Liver (tissue), 8 donors: ENCODE measurements at regions not wholly inside any gene's neighbourhood (a gene's known extent, or its start where the extent isn't known, plus 50 kb on each side); places are given as distances from the start of the nearest gene placed in this dataset.

Source experiments
- DNase-seq: peaks from one replicate; pipeline ENCODE4 v3.0.0-alpha.2; 2017; ENCODE audit warnings: low spot score
- H3K27ac ChIP-seq, 2 donors: one replicate each; pipeline ENCODE4 v1.7.0; 2013; ENCODE audit warnings: inconsistent platforms in 2 of 2, low read length in 2 of 2, control low read depth in 1 of 2, low read depth in 1 of 2, mild to moderate bottlenecking in 1 of 2
- H3K27me3 ChIP-seq, 4 donors: one replicate each; pipeline versions ENCODE4 v1.6.1 to v1.7.0; 2013; ENCODE audit warnings: low read length in 3 of 4, inconsistent platforms in 1 of 4, mild to moderate bottlenecking in 1 of 4, moderate library complexity in 1 of 4; ENCODE audit not compliant: control insufficient read depth in 4 of 4, insufficient read depth in 4 of 4
- H3K36me3 ChIP-seq, 4 donors: one replicate each; pipeline versions ENCODE4 v1.6.1 to v1.7.0; 2013; ENCODE audit warnings: low read length in 3 of 4, mild to moderate bottlenecking in 3 of 4, low read depth in 1 of 4, moderate library complexity in 1 of 4; ENCODE audit not compliant: control insufficient read depth in 4 of 4, insufficient read depth in 3 of 4
- H3K4me1 ChIP-seq, 4 donors: one replicate each; pipeline versions ENCODE4 v1.6.1 to v1.7.0; 2013; ENCODE audit warnings: low read length in 3 of 4, mild to moderate bottlenecking in 3 of 4, moderate library complexity in 1 of 4; ENCODE audit not compliant: control insufficient read depth in 4 of 4, insufficient read depth in 4 of 4
- H3K4me3 ChIP-seq, 3 donors: one replicate each; pipeline versions ENCODE4 v1.6.1 to v1.7.0; 2013; ENCODE audit warnings: low read length in 3 of 3, control low read depth in 1 of 3, low read depth in 1 of 3, mild to moderate bottlenecking in 1 of 3
- H3K9ac ChIP-seq, 2 donors: one replicate each; pipeline ENCODE4 v1.7.0; 2013; ENCODE audit warnings: low read length in 2 of 2, mild to moderate bottlenecking in 2 of 2, moderate library complexity in 2 of 2, control low read depth in 1 of 2, low read depth in 1 of 2
- H3K9me3 ChIP-seq, 4 donors: one replicate each; pipeline versions ENCODE4 v1.6.1 to v1.7.0; 2013; ENCODE audit warnings: low read length in 3 of 4; ENCODE audit not compliant: control insufficient read depth in 4 of 4
- ATF3 ChIP-seq: IDR thresholded peaks from 2 replicates; pipeline ENCODE4 v1.6.1; 2016; ENCODE audit warnings: antibody characterized with exemption
- CTCF ChIP-seq: fragments of 150-350 bp; IDR thresholded peaks from 2 replicates; pipeline ENCODE4 v1.5.1; 2017; ENCODE audit warnings: improper control_type of control experiment, low read depth, low read length; ENCODE audit not compliant: missing input control
- EGR1 ChIP-seq, 2 donors: IDR thresholded peaks; 2 replicates each; pipeline ENCODE4 v1.6.1; 2016 to 2018; ENCODE audit warnings: antibody characterized with exemption in 2 of 2, low read depth in 2 of 2
- FOXA1 ChIP-seq: IDR thresholded peaks from 2 replicates; pipeline ENCODE4 v1.6.1; 2016; ENCODE audit warnings: antibody characterized with exemption
- FOXA2 ChIP-seq: IDR thresholded peaks from 2 replicates; pipeline ENCODE4 v1.6.1; 2016; ENCODE audit warnings: antibody characterized with exemption
- GABPA ChIP-seq, 2 donors: IDR thresholded peaks in 1 of 2; conservative IDR thresholded peaks in 1 of 2; 2 replicates each; pipeline ENCODE4 v1.6.1; 2016; ENCODE audit warnings: antibody characterized with exemption in 2 of 2, mild to moderate bottlenecking in 1 of 2, moderate library complexity in 1 of 2
- HNF4A ChIP-seq, 2 donors: conservative IDR thresholded peaks; 2 replicates each; pipeline ENCODE4 v1.6.1; 2016; ENCODE audit warnings: antibody characterized with exemption in 2 of 2, mild to moderate bottlenecking in 2 of 2
- HNF4G ChIP-seq: IDR thresholded peaks from 2 replicates; pipeline ENCODE4 v1.6.1; 2016; ENCODE audit warnings: antibody characterized with exemption
- JUND ChIP-seq, 2 donors: IDR thresholded peaks; 2 replicates each; pipeline ENCODE4 v1.6.1; 2016; ENCODE audit warnings: antibody characterized with exemption in 2 of 2
- MAX ChIP-seq: IDR thresholded peaks from 2 replicates; pipeline ENCODE4 v1.6.1; 2016; ENCODE audit warnings: antibody characterized with exemption
- NR2F2 ChIP-seq: IDR thresholded peaks from 2 replicates; pipeline ENCODE4 v1.6.1; 2016; ENCODE audit warnings: antibody characterized with exemption
- RAD21 ChIP-seq, 2 donors: IDR thresholded peaks; 2 replicates each; pipeline ENCODE4 v1.6.1; 2016; ENCODE audit warnings: antibody characterized with exemption in 2 of 2, mild to moderate bottlenecking in 2 of 2
- REST ChIP-seq: IDR thresholded peaks from 2 replicates; pipeline ENCODE4 v1.6.1; 2016; ENCODE audit warnings: antibody characterized with exemption, mild to moderate bottlenecking
- RXRA ChIP-seq, 2 donors: IDR thresholded peaks; 2 replicates each; pipeline ENCODE4 v1.6.1; 2017 to 2018; ENCODE audit warnings: antibody characterized with exemption in 2 of 2, mild to moderate bottlenecking in 1 of 2
- SP1 ChIP-seq: IDR thresholded peaks from 2 replicates; pipeline ENCODE4 v1.6.1; 2018; ENCODE audit warnings: antibody characterized with exemption, mild to moderate bottlenecking
- TAF1 ChIP-seq: conservative IDR thresholded peaks from 2 replicates; pipeline ENCODE4 v1.6.1; 2016; ENCODE audit warnings: antibody characterized with exemption, mild to moderate bottlenecking
- YY1 ChIP-seq: IDR thresholded peaks from 2 replicates; pipeline ENCODE4 v1.6.1; 2016; ENCODE audit warnings: antibody characterized with exemption, mild to moderate bottlenecking
- ZBTB33 ChIP-seq: IDR thresholded peaks from 2 replicates; pipeline ENCODE4 v1.6.1; 2016; ENCODE audit warnings: antibody characterized with exemption
- WGBS: extraction: QIAGEN DNeasy Blood & Tissue Kit; methylation state at CpG from one replicate; pipeline ENCODE4 v1.1.7; 2013; 5-methylcytosine and 5-hydroxymethylcytosine counted together
- donor health status: healthy.
- donor health status: healthy.
- donor health status: healthy.
- donor health status: healthy.
- donor health status: healthy.

- H3K36me3 ChIP-seq = no peaks in the 10 kb centered on the region
- no peaks in the 10 kb centered on the region for H3K9me3 ChIP-seq
- H3K9ac ChIP-seq = no peak overlapping the region
- peaks cover 0 to 2% (median 0%) of the 10 kb centered on the region in 4 donors for H3K27me3 ChIP-seq
- TF ChIP-seq REST (no peak), RAD21 (IDR thresholded peaks at IDR 0.05) (no peak), SP1 (no peak), TAF1 (no peak), MAX (no peak), JUND (IDR thresholded peaks at IDR 0.05) (no peak), GABPA (IDR thresholded peaks at IDR 0.05 in 1 of 2, conservative IDR thresholded peaks at IDR 0.05 in 1 of 2) (no peak), FOXA2 (no peak), NR2F2 (no peak), ATF3 (no peak), HNF4A (conservative IDR thresholded peaks at IDR 0.05) (no peak), FOXA1 (no peak), ZBTB33 (no peak)
- H3K4me1 ChIP-seq = no peaks in the 10 kb centered on the region
- H3K4me3 ChIP-seq = no peak overlapping the region
- 69% methylated on average over 4 of the region's 4 CpGs for WGBS
- H3K27ac ChIP-seq = no peak overlapping the region
- no peak for DNase-seq
Measured at GRCh38 chr13:22653866-22654265, 526.9 kb upstream of the SGCG start.

- no peaks in the 10 kb centered on the region for H3K9me3 ChIP-seq
- no peak overlapping the region for H3K4me3 ChIP-seq
- H3K36me3 ChIP-seq = no peaks in the 10 kb centered on the region
- no peaks in the 10 kb centered on the region for H3K4me1 ChIP-seq
- H3K27me3 ChIP-seq = peaks cover 0 to 2% (median 0%) of the 10 kb centered on the region in 4 donors
- WGBS = 51% methylated on average over 5 of the region's 5 CpGs
- no peak overlapping the region for H3K27ac ChIP-seq
- no peak overlapping the region for H3K9ac ChIP-seq
- DNase-seq = no peak
- TF ChIP-seq FOXA1 = no peak
- no peak for TF ChIP-seq RXRA (IDR thresholded peaks at IDR 0.05)
- no peak for TF ChIP-seq MAX
- no peak for TF ChIP-seq FOXA2
- TF ChIP-seq NR2F2 = no peak
- no peak for TF ChIP-seq REST
- no peak for TF ChIP-seq HNF4G
- no peak for TF ChIP-seq YY1
- TF ChIP-seq CTCF = no peak
- no peak for TF ChIP-seq RAD21 (IDR thresholded peaks at IDR 0.05)
- TF ChIP-seq EGR1 (IDR thresholded peaks at IDR 0.05; ENCODE audit: low read depth in 2 of 2) = no peak
- TF ChIP-seq TAF1 = no peak
Measured at GRCh38 chr13:22655106-22655852, 525.5 kb upstream of the SGCG start.
